Skeletal muscle tissue (tissue), 3 donors: ENCODE measurements at regions not wholly inside any gene's neighbourhood (a gene's known extent, or its start where the extent isn't known, plus 50 kb on each side); places are given as distances from the start of the nearest gene placed in this dataset.

Experiments used
- H3K27ac ChIP-seq: one replicate; pipeline ENCODE4 v1.7.0; 2013; ENCODE audit warnings: mild to moderate bottlenecking, low read depth, low read length, inconsistent platforms
- H3K27me3 ChIP-seq, 3 donors: one replicate each; pipeline ENCODE4 v1.7.0; 2013; ENCODE audit warnings: low read length in 3 of 3; ENCODE audit not compliant: control insufficient read depth in 3 of 3, insufficient read depth in 3 of 3
- H3K36me3 ChIP-seq, 3 donors: one replicate each; pipeline ENCODE4 v1.7.0; 2013; ENCODE audit warnings: low read length in 3 of 3; ENCODE audit not compliant: control insufficient read depth in 3 of 3, insufficient read depth in 3 of 3
- H3K4me1 ChIP-seq, 3 donors: one replicate each; pipeline ENCODE4 v1.7.0; 2013; ENCODE audit warnings: low read length in 3 of 3, mild to moderate bottlenecking in 3 of 3; ENCODE audit not compliant: control insufficient read depth in 3 of 3, insufficient read depth in 3 of 3
- H3K4me3 ChIP-seq, 3 donors: one replicate each; pipeline ENCODE4 v1.7.0; 2013; ENCODE audit warnings: low read length in 3 of 3
- H3K9ac ChIP-seq, 3 donors: one replicate each; pipeline ENCODE4 v1.7.0; 2013; ENCODE audit warnings: low read length in 3 of 3, mild to moderate bottlenecking in 3 of 3, moderate library complexity in 2 of 3, low read depth in 1 of 3
- H3K9me3 ChIP-seq, 3 donors: one replicate each; pipeline ENCODE4 v1.7.0; 2013; ENCODE audit warnings: low read length in 3 of 3; ENCODE audit not compliant: control insufficient read depth in 3 of 3
- donor health status: Osteomylitis.

DNA sequence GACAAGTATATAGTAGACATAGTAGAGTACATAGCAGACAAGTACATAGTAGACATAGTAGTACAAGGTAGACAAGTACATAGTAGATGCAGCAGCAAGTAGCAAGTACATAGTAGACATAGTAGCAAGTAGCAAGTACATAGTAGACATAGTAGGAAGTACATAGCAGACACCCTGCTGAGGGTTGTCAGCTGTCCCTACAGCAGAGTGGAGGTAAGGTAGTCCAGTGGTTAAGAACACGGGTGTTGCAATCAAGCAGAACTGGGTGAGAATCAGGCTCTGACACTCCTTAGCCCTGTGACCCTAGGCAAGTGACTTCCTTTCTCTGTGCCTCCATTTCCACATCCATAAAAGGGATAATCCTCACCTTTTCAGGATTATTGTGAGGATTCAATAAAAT is 94.7 kb downstream of the NOG start:
- Histone ChIP-seq H3K9ac (no peak overlapping the region), H3K27ac (no peak overlapping the region), H3K36me3 (no peaks in the 10 kb centered on the region), H3K4me1 (no peaks in the 10 kb centered on the region), H3K9me3 (no peaks in the 10 kb centered on the region), H3K4me3 (no peak overlapping the region), H3K27me3 (peaks cover 0 to 3% (median 0%) of the 10 kb centered on the region in 3 donors)

DNA sequence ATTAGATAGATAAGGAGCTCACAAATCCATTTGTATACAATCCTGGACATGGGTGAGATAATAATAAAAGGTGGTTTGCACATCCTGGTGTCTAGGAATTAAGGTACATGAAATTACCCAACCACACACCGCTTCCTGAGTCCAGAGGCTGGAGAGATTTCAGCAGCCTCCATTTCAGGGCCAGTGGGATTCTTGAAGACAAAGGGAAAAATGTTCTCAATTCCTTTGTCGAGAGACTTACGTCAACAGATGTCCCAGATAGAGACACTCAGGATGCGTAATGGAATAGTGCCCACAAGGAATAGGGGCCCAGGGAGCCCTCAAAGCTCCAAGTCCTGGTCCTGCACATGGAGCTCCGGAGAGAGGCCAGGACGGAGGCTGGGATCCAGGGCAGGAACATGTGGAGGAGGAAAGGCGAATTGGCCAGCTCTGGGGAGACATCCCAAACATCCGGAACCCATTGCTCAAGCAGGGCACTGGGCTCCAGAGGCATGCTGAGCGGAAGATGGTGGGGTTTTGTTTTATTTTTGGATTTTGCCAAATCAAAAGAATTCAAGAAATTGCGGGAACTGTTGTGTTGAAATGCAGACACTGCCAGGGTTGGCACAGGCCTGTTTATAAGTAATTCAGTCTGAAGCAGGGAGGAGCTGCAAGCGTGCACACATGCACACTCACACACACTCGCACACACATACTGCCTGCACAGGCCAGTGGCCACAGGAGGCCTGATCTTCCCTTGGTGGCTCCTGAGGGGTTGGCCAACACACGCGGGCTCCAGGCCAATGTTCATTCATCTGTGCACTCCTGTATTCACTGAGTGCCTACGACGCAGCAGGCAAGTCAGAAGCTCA is 97.2 kb downstream of the NOG start:
- no peak overlapping the region for H3K27ac ChIP-seq
- H3K4me3 ChIP-seq: no peak overlapping the region
- no peaks in the 10 kb centered on the region for H3K36me3 ChIP-seq
- peaks cover 0 to 3% (median 0%) of the 10 kb centered on the region in 3 donors for H3K27me3 ChIP-seq
- H3K9ac ChIP-seq: no peak overlapping the region
- no peaks in the 10 kb centered on the region for H3K4me1 ChIP-seq
- H3K9me3 ChIP-seq: no peaks in the 10 kb centered on the region

DNA sequence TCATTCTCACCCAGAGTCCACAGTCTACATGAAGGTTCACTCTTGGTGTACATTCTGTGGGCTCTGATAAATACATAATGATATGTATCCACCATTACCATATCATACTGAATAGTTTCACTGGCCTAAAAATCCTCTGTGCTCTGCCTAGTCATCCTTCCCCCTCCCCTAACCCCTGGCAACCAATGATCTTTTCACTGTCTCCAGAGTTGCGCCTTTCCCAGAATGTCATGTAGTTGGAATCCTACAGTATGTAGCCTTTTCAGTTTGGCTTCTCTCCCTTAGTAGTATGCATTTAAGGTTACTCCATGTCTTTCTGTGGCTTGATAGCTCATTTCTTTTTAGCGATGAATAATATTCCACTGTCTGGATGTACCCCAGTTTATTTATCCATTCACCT is 101.3 kb downstream of the NOG start:
- H3K9me3 ChIP-seq: no peaks in the 10 kb centered on the region
- no peak overlapping the region for H3K27ac ChIP-seq
- no peaks in the 10 kb centered on the region for H3K36me3 ChIP-seq
- H3K9ac ChIP-seq: no peak overlapping the region
- H3K4me3 ChIP-seq: no peak overlapping the region
- peaks cover 9 to 12% (median 11%) of the 10 kb centered on the region in 3 donors for H3K4me1 ChIP-seq
- no peaks in the 10 kb centered on the region for H3K27me3 ChIP-seq

DNA sequence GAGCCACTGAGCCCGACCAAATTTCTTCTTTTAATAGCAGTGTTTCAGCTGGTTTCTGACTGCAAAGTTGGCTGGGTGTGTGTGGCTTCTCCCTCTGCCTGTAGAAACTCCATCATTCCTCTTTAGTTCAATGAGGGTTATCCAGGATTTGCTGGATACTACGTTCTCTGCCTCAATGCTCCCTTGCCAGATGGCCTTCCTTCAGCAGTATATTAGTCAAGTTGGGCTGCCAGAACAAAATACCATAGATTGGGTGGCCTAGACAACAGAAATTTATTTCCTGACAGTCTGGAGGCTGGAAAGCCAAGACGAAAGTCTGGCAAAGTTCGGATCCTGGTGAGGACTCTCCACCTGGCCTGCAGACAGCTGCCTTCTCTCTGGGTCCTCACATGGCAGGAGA is 103.7 kb downstream of the NOG start:
- peaks cover 10 to 17% (median 11%) of the 10 kb centered on the region in 3 donors for H3K4me1 ChIP-seq
- no peak overlapping the region for H3K9ac ChIP-seq
- H3K27me3 ChIP-seq: no peaks in the 10 kb centered on the region
- no peak overlapping the region for H3K27ac ChIP-seq
- no peaks in the 10 kb centered on the region for H3K36me3 ChIP-seq
- H3K9me3 ChIP-seq: no peaks in the 10 kb centered on the region
- no peak overlapping the region for H3K4me3 ChIP-seq

DNA sequence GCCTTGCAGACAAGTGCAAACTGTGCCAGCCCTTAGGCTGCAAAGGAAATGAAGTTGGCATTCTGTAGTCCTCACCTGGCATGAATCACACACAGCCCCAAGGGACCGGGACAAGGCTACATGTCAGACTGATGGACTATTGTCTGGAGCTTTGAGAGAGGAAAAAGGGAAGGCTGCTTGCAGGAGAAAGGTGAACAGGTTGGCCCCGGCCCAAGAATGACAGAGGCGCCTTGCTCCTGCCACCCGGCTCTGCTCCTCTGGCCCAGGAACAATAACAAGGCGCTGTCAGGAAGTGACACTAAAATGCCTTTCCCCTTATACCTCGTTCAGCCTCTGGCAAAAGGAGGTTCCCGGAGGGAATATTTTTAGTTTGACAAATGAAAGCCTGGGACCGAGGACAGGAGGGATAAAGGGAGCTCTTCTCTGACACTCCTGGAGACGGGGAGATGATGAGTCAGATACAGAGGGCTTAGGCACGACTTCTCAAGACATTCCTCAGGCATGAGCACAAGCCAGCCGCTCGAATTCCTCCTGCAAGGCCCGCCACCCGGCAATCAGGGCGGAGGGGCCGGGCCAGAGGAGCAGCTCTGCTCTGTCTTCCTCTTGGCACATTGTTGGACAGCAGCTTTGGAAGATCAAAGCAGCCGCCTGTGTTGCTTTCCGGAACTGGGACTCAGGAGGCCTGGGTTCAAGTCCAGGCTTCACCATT is 105.8 kb downstream of the NOG start:
- Histone ChIP-seq H3K27me3 (no peaks in the 10 kb centered on the region), H3K36me3 (no peaks in the 10 kb centered on the region), H3K9me3 (no peaks in the 10 kb centered on the region), H3K9ac (peak overlapping the region in 1 of 3 donors; percentile 14), H3K4me1 (peaks cover 10 to 17% (median 11%) of the 10 kb centered on the region in 3 donors), H3K4me3 (peak overlapping the region in 1 of 3 donors; percentile 15), H3K27ac (peak overlapping the region; percentile 69)

DNA sequence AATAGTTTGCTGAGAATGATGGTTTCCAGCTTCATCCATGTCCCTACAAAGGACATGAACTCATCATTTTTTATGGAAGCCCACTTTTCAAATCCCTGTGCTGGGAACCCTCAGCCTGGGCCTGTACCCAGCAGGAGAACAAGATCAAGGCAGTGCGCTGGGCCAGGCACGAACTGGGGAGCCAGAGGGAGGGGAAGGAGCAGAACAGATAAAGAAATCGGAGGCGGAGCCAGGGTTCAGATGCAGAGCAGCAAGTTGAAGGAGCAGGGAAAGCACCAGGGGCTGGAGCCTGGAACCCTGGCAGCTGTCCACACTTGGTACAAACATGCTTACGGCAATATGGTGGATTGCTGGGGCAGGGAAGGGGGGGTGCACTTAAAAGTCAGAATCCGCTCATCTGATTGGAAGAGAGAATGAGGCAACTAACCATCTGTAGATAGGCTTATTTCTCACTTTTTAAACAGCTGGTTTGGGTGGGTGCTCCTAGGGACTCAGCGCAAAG is 107.5 kb downstream of the NOG start:
- H3K4me1 ChIP-seq: peaks cover 10 to 17% (median 11%) of the 10 kb centered on the region in 3 donors
- no peak overlapping the region for H3K27ac ChIP-seq
- no peak overlapping the region for H3K4me3 ChIP-seq
- no peak overlapping the region for H3K9ac ChIP-seq
- peaks cover 0 to 5% (median 0%) of the 10 kb centered on the region in 3 donors for H3K27me3 ChIP-seq
- H3K9me3 ChIP-seq: no peaks in the 10 kb centered on the region
- H3K36me3 ChIP-seq: no peaks in the 10 kb centered on the region

DNA sequence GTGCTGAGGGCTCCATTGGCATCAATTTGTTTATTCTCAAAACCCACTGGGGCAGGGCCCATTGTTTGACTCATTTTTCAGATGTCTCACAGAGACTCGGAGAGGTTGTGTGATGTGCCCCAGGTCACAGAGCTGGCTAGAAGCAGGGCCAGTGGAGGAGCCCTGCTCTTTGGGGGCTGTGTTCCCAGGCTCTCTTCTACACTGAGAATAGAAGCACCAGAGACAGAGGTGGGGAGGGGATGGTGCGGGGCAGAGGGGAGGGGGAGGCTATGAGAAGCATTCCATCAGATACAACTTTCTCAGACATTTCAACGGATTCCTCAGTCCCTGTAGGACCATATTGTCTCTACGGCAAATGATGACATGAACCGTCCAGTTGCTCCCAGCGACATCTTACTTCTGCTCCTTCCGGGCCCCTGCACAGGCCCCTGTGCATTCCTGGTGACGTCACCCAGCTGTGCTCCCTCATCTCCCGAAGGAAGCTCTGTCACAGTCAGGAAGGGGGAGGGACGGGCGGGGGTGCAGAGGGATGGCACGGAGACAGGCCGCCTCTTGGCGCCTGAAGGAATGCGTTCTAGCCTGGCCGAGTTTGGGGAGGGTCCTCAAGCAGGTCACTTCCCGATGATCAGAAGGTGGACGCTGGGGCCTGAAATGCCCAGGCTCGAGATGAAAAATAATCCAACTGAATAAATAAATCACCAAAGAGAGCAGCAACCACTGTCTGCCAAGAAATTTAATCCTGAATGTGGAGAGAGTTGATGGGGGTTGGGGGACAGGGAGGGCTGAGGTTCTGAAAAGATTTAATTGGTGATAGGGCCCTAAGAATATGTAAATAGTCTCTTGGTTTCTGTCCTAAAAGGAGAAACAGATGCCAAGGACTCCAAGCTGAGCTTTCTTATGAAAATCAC is 114.1 kb downstream of the NOG start:
- Histone ChIP-seq H3K4me1 (peaks cover 3 to 4% (median 3%) of the 10 kb centered on the region in 3 donors), H3K36me3 (no peaks in the 10 kb centered on the region), H3K9ac (no peak overlapping the region), H3K4me3 (no peak overlapping the region), H3K27me3 (peaks cover 0 to 8% (median 5%) of the 10 kb centered on the region in 3 donors), H3K27ac (no peak overlapping the region), H3K9me3 (no peaks in the 10 kb centered on the region)

DNA sequence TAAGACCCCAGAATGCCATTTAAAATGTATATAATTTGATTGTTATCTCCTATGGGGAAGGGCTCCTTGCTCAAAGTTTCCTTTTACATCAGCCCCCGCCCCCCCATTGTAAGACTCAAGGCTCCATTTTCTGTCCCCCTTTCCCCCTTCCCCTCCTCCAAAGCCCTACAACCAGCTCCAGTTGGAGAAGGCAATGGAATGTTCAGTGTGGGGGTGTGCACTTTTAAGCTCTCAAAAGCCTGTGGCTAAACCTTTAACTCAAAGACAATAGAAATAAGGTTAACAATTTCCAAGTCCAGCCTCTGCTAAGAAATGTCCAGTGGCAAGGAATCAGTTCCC is 114.7 kb downstream of the NOG start:
- Histone ChIP-seq H3K4me3 (no peak overlapping the region), H3K27me3 (peaks cover 0 to 8% (median 5%) of the 10 kb centered on the region in 3 donors), H3K27ac (no peak overlapping the region), H3K4me1 (peaks cover 3 to 4% (median 3%) of the 10 kb centered on the region in 3 donors), H3K9me3 (no peaks in the 10 kb centered on the region), H3K9ac (no peak overlapping the region), H3K36me3 (no peaks in the 10 kb centered on the region)

DNA sequence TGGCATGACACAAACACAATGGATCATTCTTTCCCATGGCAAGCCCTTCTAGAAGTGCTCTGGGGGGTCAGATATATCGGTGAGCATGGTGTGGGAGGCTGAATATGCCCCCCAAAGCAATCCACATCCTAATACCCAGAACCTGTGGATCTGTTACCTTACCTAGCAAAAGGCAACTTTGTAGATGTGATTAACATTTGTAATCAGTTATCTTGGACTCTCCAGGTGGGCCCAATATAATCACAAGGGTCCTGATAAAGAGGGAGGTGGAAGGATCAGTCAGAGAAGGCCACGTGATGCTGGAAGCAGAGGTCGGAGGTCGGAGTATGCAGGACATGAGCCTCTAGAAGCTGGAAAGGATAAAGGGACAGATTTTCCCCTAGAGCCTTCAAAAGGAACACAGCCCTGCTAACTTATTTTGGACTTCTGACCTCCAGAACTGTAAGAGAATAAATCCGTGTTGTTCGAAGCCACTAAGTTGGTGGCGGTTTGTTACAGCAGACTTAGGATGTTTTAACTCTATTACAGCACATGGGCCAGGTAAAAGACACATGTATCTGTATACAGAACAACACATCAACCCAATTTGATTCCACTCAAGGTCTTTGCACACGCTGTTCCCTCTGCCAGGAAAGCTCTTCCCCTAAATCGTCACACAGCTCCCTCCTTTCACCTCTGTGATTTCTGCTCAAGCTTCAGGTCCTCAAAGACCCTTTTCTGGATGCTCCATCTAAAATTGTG is 115.3 kb downstream of the NOG start:
- no peak overlapping the region for H3K27ac ChIP-seq
- peaks cover 3 to 4% (median 3%) of the 10 kb centered on the region in 3 donors for H3K4me1 ChIP-seq
- no peaks in the 10 kb centered on the region for H3K36me3 ChIP-seq
- H3K9me3 ChIP-seq: no peaks in the 10 kb centered on the region
- no peak overlapping the region for H3K4me3 ChIP-seq
- H3K9ac ChIP-seq: no peak overlapping the region
- peaks cover 0 to 8% (median 5%) of the 10 kb centered on the region in 3 donors for H3K27me3 ChIP-seq
